ENCODE measurements at regions not wholly inside any gene's neighbourhood (a gene's known extent, or its start where the extent isn't known, plus 50 kb on each side); places are given as distances from the start of the nearest gene placed in this dataset.

DNA sequence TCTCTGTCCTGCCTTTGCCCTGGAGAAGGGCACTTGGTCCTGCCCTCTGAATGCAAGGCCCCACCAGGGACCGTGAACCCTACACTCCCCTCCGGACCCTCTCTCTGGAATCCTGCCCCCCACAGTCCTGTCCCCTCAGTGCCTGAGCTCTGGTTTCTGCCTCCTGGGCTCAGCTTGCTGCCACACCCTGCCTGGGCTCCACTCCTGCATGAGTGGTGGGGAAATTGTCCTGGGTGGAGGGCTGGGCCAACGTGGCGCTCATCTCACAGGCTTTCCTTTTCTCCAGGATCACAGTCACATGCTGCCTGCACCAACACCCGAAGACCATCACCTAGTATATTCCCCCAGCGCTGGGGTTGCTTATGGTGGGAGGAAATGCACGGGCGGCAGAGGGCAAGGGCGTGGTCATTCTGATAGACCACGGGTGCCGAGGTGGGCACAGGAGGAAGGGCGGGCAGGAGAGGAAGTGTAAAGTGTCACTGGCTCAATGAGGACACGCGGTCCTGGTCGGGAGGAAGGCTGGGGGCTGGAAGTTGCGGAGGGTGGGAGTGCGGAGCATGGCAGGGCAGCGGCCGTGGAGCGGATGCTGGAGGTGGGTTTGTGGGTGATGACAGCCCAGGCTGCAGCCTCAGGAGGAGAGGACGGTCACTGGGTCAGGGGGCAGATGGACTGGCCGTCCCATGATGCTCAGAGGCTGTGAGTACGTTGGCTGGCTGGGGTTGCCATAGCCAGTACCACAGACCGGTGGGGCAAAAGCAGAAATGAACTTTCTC, 99.5 kb downstream of the KIF26A start:
- Histone ChIP-seq H3K27me3 (ENCODE audit: control insufficient read depth in 1 of 2, insufficient read depth in 2 of 2, low read length in 2 of 2) (no peaks in the 10 kb centered on the region), H3K4me3 (ENCODE audit: low read length) (no peak overlapping the region), H3K27ac (ENCODE audit: low read depth in 1 of 2, low read length in 2 of 2) (no peak overlapping the region), H3K4me1 (ENCODE audit: insufficient read depth, low read length) (no peaks in the 10 kb centered on the region), H3K36me3 (ENCODE audit: insufficient read depth, low read length) (no peaks in the 10 kb centered on the region), H3K9me3 (ENCODE audit: control insufficient read depth in 1 of 2, insufficient read depth in 1 of 2, low read length in 2 of 2) (peaks cover 12 to 36% of the 10 kb centered on the region in 2 experiments)
- no peak overlapping the region for H3K4me3 Mint-ChIP-seq
- no peak overlapping the region for H3K27ac Mint-ChIP-seq
- no peaks in the 10 kb centered on the region for H3K36me3 Mint-ChIP-seq (ENCODE audit: low read depth)
- ATAC-seq (ENCODE audit: poor library complexity) (no peak), DNase-seq (no peak)
- intact Hi-C loops (cut with DNase I, micrococcal nuclease), result no loop called here
- H3K4me1 Mint-ChIP-seq (ENCODE audit: low read depth), result no peaks in the 10 kb centered on the region
- POLR2A ChIA-PET, result no interaction called here
- CTCF ChIA-PET, result no interaction called here
- peaks cover 8% of the 10 kb centered on the region for H3K9me3 Mint-ChIP-seq
- peaks cover 13% of the 10 kb centered on the region for H3K27me3 Mint-ChIP-seq
- TF ChIP-seq, protein P1, sequence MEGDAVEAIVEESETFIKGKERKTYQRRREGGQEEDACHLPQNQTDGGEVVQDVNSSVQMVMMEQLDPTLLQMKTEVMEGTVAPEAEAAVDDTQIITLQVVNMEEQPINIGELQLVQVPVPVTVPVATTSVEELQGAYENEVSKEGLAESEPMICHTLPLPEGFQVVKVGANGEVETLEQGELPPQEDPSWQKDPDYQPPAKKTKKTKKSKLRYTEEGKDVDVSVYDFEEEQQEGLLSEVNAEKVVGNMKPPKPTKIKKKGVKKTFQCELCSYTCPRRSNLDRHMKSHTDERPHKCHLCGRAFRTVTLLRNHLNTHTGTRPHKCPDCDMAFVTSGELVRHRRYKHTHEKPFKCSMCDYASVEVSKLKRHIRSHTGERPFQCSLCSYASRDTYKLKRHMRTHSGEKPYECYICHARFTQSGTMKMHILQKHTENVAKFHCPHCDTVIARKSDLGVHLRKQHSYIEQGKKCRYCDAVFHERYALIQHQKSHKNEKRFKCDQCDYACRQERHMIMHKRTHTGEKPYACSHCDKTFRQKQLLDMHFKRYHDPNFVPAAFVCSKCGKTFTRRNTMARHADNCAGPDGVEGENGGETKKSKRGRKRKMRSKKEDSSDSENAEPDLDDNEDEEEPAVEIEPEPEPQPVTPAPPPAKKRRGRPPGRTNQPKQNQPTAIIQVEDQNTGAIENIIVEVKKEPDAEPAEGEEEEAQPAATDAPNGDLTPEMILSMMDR (IDR thresholded peaks at IDR 0.05), result no peak

DNA sequence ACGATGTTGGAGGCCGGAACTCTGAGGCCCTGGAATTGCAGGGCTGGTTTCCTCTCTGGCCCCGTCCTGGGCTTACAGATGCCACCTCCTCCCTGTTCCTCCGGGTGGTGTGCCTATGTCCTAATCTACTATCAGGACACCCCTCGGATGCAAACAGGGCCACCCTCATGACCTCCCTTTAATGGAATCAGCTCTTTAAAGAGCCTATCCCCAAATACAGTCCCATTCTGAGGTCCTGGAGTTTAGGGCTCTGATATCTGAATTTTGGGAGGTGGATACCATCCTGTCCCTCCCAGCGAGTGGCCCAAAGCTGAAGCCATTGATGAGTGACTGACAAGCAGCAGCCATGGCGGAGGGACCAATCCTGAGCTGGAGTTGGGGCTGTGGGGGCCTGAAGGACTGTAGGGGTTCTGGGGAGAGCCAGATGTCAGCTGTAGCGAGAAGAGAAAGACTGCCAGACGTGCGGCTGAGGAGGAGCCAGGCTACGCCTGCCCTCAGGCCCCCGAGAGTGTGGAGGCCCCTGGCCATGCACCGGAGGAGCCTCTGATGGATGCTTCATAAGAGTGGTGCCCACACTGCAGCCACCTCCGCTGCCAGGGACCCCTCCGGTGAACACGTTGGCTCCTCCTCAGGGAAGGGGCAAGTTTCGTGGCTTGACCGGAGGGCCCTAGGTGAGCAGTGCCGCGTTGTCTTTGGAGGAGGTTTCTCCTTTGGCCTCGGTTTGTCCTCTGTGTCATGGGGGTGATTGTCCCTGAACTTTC, 100.2 kb downstream of the KIF26A start:
- TF ChIP-seq, protein P1 (IDR thresholded peaks at IDR 0.05), result no peak
- ChIA-PET POLR2A (no interaction called here), CTCF (no interaction called here)
- H3K27me3 Mint-ChIP-seq, result peaks cover 13% of the 10 kb centered on the region
- ATAC-seq (ENCODE audit: poor library complexity), result no peak
- H3K27ac Mint-ChIP-seq, result no peak overlapping the region
- intact Hi-C loops (cut with DNase I, micrococcal nuclease), result no loop called here
- Histone ChIP-seq H3K4me1 (ENCODE audit: insufficient read depth, low read length) (no peaks in the 10 kb centered on the region), H3K9me3 (ENCODE audit: control insufficient read depth in 1 of 2, insufficient read depth in 1 of 2, low read length in 2 of 2) (peaks cover 12 to 35% of the 10 kb centered on the region in 2 experiments), H3K4me3 (ENCODE audit: low read length) (no peak overlapping the region), H3K27ac (ENCODE audit: low read depth in 1 of 2, low read length in 2 of 2) (no peak overlapping the region), H3K27me3 (ENCODE audit: control insufficient read depth in 1 of 2, insufficient read depth in 2 of 2, low read length in 2 of 2) (no peaks in the 10 kb centered on the region), H3K36me3 (ENCODE audit: insufficient read depth, low read length) (no peaks in the 10 kb centered on the region)
- no peak overlapping the region for H3K4me3 Mint-ChIP-seq
- DNase-seq, result no peak
- H3K4me1 Mint-ChIP-seq (ENCODE audit: low read depth), result no peaks in the 10 kb centered on the region
- no peaks in the 10 kb centered on the region for H3K36me3 Mint-ChIP-seq (ENCODE audit: low read depth)
- H3K9me3 Mint-ChIP-seq, result peaks cover 5% of the 10 kb centered on the region

GRCh38 chr14:104239185-104239775, 100.9 kb downstream of the KIF26A start:
- Mint-ChIP-seq H3K4me1 (ENCODE audit: low read depth) (no peaks in the 10 kb centered on the region), H3K4me3 (no peak overlapping the region), H3K36me3 (ENCODE audit: low read depth) (no peaks in the 10 kb centered on the region), H3K27me3 (peaks cover 13% of the 10 kb centered on the region), H3K27ac (no peak overlapping the region), H3K9me3 (peaks cover 5% of the 10 kb centered on the region)
- Histone ChIP-seq H3K36me3 (ENCODE audit: insufficient read depth, low read length) (no peaks in the 10 kb centered on the region), H3K9me3 (ENCODE audit: control insufficient read depth in 1 of 2, insufficient read depth in 1 of 2, low read length in 2 of 2) (peaks cover 9 to 33% of the 10 kb centered on the region in 2 experiments), H3K27me3 (ENCODE audit: control insufficient read depth in 1 of 2, insufficient read depth in 2 of 2, low read length in 2 of 2) (no peaks in the 10 kb centered on the region), H3K4me3 (ENCODE audit: low read length) (no peak overlapping the region), H3K27ac (ENCODE audit: low read depth in 1 of 2, low read length in 2 of 2) (no peak overlapping the region), H3K4me1 (ENCODE audit: insufficient read depth, low read length) (no peaks in the 10 kb centered on the region)
- intact Hi-C loops (cut with DNase I, micrococcal nuclease), result no loop called here
- ChIA-PET POLR2A (no interaction called here), CTCF (no interaction called here)
- peak in 1 of 14 experiments; percentile 6 for DNase-seq
- TF ChIP-seq, protein P1 (IDR thresholded peaks at IDR 0.05), result no peak
- ATAC-seq (ENCODE audit: poor library complexity), result no peak
